Transverse colon (tissue), 4 donors: ENCODE measurements at regions not wholly inside any gene's neighbourhood (a gene's known extent, or its start where the extent isn't known, plus 50 kb on each side); places are given as distances from the start of the nearest gene placed in this dataset.

ENCODE experiments used
- DNase-seq: peaks from one replicate; pipeline ENCODE4 v3.0.0-alpha.2; 2019
- H3K27ac ChIP-seq, 4 donors: fragments of 200-600 bp; sonication (generic); 2 replicates each; pipeline ENCODE4 v1.5.1; 2016 to 2018; ENCODE audit warnings: inconsistent platforms in 4 of 4
- H3K27me3 ChIP-seq: fragments of 200-600 bp; sonication (generic); 2 replicates; pipeline ENCODE4 v1.5.1; 2017; ENCODE audit warnings: inconsistent platforms
- H3K36me3 ChIP-seq, 4 donors: fragments of 200-600 bp; sonication (generic); 2 replicates each; pipeline ENCODE4 v1.5.1; 2017 to 2019; ENCODE audit warnings: inconsistent platforms in 4 of 4
- H3K4me1 ChIP-seq, 4 donors: fragments of 200-600 bp; sonication (generic); 2 replicates each; pipeline ENCODE4 v1.5.1; 2017 to 2020; ENCODE audit warnings: inconsistent platforms in 4 of 4
- H3K4me3 ChIP-seq, 4 donors: fragments of 200-600 bp; sonication (generic); 1 replicate in 1 of 4; 2 replicates in 3 of 4; pipeline versions ENCODE4 v1.5.1 to v1.6.1; 2017 to 2019; ENCODE audit warnings: inconsistent platforms in 4 of 4
- H3K9me3 ChIP-seq, 2 donors: fragments of 200-600 bp; sonication (generic); 2 replicates each; pipeline ENCODE4 v1.5.1; 2017 to 2019; ENCODE audit warnings: inconsistent platforms in 2 of 2
- CTCF ChIP-seq, 5 experiments: fragments of 200-600 bp in 3 of 5; fragments of 450-650 bp in 2 of 5; sonication (generic) in 3 of 5; IDR thresholded peaks; 1 replicate in 2 of 5; 2 replicates in 3 of 5; pipeline ENCODE4 v1.5.1; 2016 to 2017; ENCODE audit warnings: antibody characterized with exemption in 5 of 5, inconsistent platforms in 3 of 5, mild to moderate bottlenecking in 2 of 5, moderate library complexity in 1 of 5
- EP300 ChIP-seq: sonication (generic); formaldehyde crosslinking; IDR thresholded peaks from one replicate; pipeline ENCODE4 v1.6.1; 2017; ENCODE audit warnings: antibody characterized with exemption, low read depth
- POLR2A ChIP-seq: fragments of 450-650 bp; IDR thresholded peaks from one replicate; pipeline ENCODE4 v1.6.1; 2016; ENCODE audit warnings: antibody characterized with exemption, mild to moderate bottlenecking, moderate library complexity
- POLR2AphosphoS5 ChIP-seq, 3 donors: sonication (generic); formaldehyde crosslinking; IDR thresholded peaks; one replicate each; pipeline ENCODE4 v1.6.1; 2016; ENCODE audit warnings: antibody characterized with exemption in 3 of 3
- WGBS, 2 donors: methylation state at CpG; one replicate each; pipeline ENCODE4 v1.1.5; 2018; ENCODE audit warnings: low coverage in 1 of 2; 5-methylcytosine and 5-hydroxymethylcytosine counted together
- in situ Hi-C, 4 donors: fragments of 200-750 bp; cut with MboI; loops; one replicate each; pipeline versions ENCODE4 v1.15.0 to v1.15.1; 2017; ENCODE audit warnings: low sequenced_read_pairs in 3 of 4, low pct_ligation_motif_present in 1 of 4, low pct_unique_long_range_greater_than_20kb in 1 of 4
- intact Hi-C: fragments of 100-400 bp; cut with DNase I; formaldehyde crosslinking; loops from one replicate; pipeline ENCODE4 v1.15.1; 2023; ENCODE audit warnings: low total_unique reads
- small RNA-seq, 4 donors: library from RNA; depleted of rRNA; stranded (forward); fragments of <200 nt; gene quantifications; one replicate each; pipeline ENCODE3, GENCODE V24; 2016

DNA sequence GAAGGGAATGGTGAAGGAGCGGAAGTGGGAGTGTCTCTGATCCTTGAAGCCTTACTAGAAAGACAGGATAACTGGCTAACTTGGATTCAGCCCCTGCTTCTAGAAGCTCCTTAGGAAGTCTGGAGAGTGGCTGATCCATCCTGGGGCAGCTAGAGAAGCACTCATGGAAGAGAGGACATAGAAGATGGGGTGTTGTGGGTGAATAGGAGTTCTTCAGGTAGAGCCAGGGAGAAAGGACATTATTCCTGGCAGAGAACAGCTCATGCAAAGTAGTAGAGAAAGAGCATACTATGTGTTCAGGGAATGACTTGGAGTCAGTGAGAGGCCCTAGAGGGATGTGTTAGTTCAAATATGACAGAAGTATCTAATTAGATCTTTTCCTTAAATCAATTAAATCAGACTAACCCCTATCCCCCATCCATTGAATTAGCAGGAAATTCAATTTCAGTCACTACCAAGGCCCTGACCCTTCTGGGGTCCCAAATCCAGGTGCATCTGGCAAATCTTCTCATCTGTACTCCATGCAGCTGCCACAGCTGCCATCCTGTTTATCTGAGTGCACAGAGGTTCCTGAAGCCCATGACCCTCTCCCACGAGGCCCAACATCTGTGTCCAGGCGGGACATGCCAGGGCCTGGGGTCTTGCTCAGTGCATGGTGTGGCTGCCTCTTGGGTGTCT, 130.7 kb downstream of the DHX35 start:
- intact Hi-C loops (no loop called here), in situ Hi-C loops (no loop called here)
- H3K4me3 ChIP-seq = no peak overlapping the region
- H3K9me3 ChIP-seq = no peaks in the 10 kb centered on the region
- H3K27me3 ChIP-seq = no peaks in the 10 kb centered on the region
- WGBS, 2 donors = 93% methylated on average over 3 of the region's 3 CpGs; no CpG with 5 or more reads in 1 of the 2 donors
- H3K36me3 ChIP-seq = no peaks in the 10 kb centered on the region
- no peak overlapping the region for H3K27ac ChIP-seq
- TF ChIP-seq POLR2A = no peak
- TF ChIP-seq CTCF (IDR thresholded peaks at IDR 0.05) = no peak
- no peak for TF ChIP-seq POLR2AphosphoS5 (IDR thresholded peaks at IDR 0.05)
- TF ChIP-seq EP300 = no peak
- no peaks in the 10 kb centered on the region for H3K4me1 ChIP-seq
- no peak for DNase-seq

- TF ChIP-seq EP300 (no peak), POLR2A (no peak)
- H3K27ac ChIP-seq = no peak overlapping the region
- H3K4me1 ChIP-seq = no peaks in the 10 kb centered on the region
Measured at GRCh38 chr20:39090906-39091305, 128.8 kb downstream of the DHX35 start.

DNA sequence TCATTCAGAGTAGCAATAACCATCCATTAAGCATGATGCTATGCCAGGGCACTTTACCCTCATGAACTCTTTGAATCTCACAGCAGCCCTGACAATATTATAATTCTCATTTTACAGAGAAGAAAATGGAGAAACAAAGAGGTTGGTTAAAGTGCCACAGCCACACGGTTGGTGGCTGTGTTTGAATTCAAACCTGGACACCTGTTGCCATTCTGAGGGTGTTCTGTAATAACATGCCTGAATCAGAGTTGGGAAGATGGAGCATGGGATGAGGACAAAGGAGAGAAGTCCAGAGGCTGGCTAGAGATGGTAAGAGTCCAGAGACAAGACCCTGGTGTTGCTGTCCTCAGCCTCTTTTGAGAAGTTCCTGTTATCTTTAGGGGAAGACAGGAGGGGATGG, 127.7 kb downstream of the DHX35 start:
- intact Hi-C loops = no loop called here
- WGBS, 2 donors = 20 to 52% methylated on average over 1 of the region's 1 CpG
- no peaks in the 10 kb centered on the region for H3K27me3 ChIP-seq

More at GRCh38 chr20:39090906-39091305, 128.8 kb downstream of the DHX35 start:
- no peak for DNase-seq
- intact Hi-C loops = no loop called here
- Histone ChIP-seq H3K4me3 (no peak overlapping the region), H3K27me3 (no peaks in the 10 kb centered on the region), H3K9me3 (no peaks in the 10 kb centered on the region), H3K36me3 (no peaks in the 10 kb centered on the region)
- in situ Hi-C loops = no loop called here
- 18 to 23% methylated on average over 4 to 5 of the region's 5 CpGs for WGBS, 2 donors

More for the DNA sequence above, 127.7 kb downstream of the DHX35 start:
- Histone ChIP-seq H3K9me3 (no peaks in the 10 kb centered on the region), H3K4me3 (no peak overlapping the region), H3K4me1 (no peaks in the 10 kb centered on the region), H3K36me3 (no peaks in the 10 kb centered on the region), H3K27ac (no peak overlapping the region)
- TF ChIP-seq POLR2A = no peak
- no peak for TF ChIP-seq EP300
- TF ChIP-seq POLR2AphosphoS5 (IDR thresholded peaks at IDR 0.05) = no peak
- TF ChIP-seq CTCF (IDR thresholded peaks at IDR 0.05) = no peak
- in situ Hi-C loops = no loop called here
- DNase-seq = no peak

Small RNAs in the stretch of these regions (small RNA-seq; reads per million reads assigned to genes)
- 0 to 0.28 (median 0) reads per million in 4 donors for gene RN7SL680P
